DOHH2 (cell line): ENCODE measurements at regions not wholly inside any gene's neighbourhood (a gene's known extent, or its start where the extent isn't known, plus 50 kb on each side); places are given as distances from the start of the nearest gene placed in this dataset.

Source experiments
- CTCF ChIP-seq: fragments of 200-600 bp; sonication (generic); IDR thresholded peaks from one replicate; pipeline ENCODE4 v1.5.1; 2014; ENCODE audit warnings: antibody characterized with exemption, mild to moderate bottlenecking, low read depth, low read length; ENCODE audit not compliant: poor library complexity, severe bottlenecking
- EZH2phosphoT487 ChIP-seq: fragments of 200-600 bp; sonication (generic); IDR thresholded peaks from 2 replicates; pipeline ENCODE4 v1.6.1; 2017; ENCODE audit warnings: borderline replicate concordance, mild to moderate bottlenecking, antibody characterized with exemption, low read length, moderate library complexity, mixed read lengths

- no peak for TF ChIP-seq CTCF
- no peak for TF ChIP-seq EZH2phosphoT487
These were observed 66.6 kb upstream of the CCN6 start for GRCh38 chr6:111987295-111987694.
